Stimulated activated CD4-positive, alpha-beta T cell treated with anti-CD3 and anti-CD28 coated beads, Interleukin-2, amount 100 ng/mL, for 24 hours (primary cell): ENCODE measurements at regions not wholly inside any gene's neighbourhood (a gene's known extent, or its start where the extent isn't known, plus 50 kb on each side); places are given as distances from the start of the nearest gene placed in this dataset.
A peak's percentile ranks its signal among the peaks of the same experiment; 100 is the strongest.

Experiments used
- DNase-seq, 2 donors: peaks; one replicate each; pipeline ENCODE4 v3.0.0-alpha.2; 2020

DNA sequence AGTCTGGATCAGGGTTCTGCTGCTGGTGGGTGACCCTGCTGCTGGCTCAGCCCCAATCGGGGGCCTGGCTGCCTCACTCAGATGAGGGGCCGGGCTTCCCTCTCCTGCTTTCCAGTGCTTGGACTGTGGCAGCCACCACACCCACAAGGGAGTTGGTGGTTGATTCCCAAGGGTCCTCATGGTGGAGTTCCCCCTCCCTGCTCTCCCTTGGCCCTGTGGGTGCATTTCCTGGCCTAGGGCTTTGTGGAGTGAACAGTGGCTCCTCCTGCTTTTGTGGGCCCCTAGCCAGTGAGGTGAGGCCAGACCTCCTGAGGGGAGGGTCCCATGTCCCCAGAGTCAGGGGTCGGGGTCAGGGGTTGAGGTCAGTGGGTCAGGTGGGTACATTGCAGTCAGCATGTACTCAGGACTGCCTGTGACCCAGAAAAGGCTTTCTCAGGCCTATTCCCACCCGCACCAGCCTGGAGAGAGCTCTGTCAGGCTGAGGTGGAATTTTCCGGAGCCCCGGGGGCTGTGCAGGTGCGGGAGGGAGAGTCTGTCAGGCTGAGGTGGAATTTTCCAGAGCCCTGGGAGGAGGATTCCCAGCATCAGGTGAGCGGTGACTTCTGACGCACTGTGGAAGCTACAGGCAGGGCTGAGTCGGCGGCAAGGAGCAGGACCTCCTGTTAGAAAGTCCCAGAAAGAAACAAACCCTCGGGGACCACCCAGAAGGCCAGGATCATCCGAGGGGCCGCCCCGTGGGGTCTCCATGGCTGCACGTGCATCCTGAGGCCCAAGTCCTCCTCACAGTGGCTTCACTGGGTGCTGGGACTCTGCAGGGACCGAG is 94.4 kb upstream of the INSIG1 start:
- DNase-seq: no peak

- no peak for DNase-seq
These were observed 93.6 kb upstream of the INSIG1 start for GRCh38 chr7:155203882-155204691.

DNA sequence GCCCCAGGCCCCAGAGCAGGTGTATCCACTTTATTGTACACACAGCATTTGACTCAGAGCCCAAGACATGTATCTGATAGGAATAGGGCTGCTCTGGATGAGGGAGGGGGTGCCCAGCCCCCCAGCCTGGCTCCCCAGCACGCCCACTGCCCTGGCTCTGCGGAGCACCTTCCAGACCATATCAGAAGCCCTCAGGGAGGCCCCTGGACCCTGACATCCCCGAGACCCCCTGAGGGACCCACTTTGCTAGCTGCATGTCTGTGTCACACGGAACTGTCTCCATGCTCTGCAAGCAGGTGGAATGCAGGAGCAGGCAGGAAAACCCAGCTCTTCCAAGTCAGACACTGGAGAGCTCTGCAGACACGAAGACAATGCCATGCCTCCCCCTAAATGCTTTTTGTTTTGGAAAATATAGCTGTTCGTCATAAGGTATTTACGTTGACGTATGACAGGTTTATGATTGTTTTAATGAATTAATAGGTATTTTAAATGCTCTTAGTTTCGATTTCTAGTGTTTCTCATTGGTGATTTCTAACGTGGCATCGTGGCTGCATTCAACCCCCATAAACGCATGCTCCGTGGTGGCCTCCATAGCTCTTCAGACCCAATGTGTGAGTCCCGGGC is 92.8 kb upstream of the INSIG1 start:
- DNase-seq: no peak

- DNase-seq: peak; percentile 89 to 91
These were observed 92.0 kb upstream of the INSIG1 start for GRCh38 chr7:155205368-155206317.

GRCh38 chr7:155206318-155207020 is 91.2 kb upstream of the INSIG1 start:
- DNase-seq: peak; percentile 72 to 77

GRCh38 chr7:155207326-155208002 is 90.2 kb upstream of the INSIG1 start:
- DNase-seq: no peak

DNA sequence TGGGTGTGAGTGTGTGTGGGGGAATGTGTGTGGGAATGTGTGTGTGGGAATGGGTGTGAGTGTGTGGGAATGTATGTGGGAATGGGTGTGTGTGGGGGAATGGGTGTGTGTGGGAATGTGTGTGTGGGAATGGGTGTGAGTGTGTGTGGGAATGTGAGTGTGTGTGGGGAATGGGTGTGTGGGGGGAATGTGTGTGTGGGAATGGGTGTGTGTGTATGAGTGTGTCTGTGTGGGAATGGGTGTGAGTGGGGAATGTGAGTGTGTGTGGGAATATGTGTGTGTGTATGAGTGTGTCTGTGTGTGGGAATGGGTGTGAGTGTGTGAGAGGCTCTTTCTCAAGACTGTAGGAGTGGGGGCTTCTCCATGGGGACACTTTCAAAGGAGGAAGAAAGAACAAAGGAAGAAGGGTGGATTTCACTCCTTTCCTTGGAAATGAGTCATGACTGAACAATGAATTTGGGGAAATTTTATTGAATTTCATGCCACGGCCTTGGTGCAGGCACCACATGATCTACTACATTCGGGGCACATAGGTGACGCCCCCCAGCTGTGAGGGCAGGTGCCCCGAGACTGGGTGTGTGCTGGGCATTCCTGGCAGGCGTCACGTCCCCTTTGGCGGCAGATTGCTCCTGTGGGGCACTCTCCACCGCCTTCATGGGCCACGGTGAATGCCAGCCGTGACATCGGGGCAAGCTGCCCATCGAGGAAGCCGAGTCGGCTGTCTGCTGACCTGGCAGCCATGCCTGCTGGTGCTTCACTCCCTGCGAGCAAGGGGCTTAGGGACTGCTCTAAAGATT is 88.8 kb upstream of the INSIG1 start:
- no peak for DNase-seq

GRCh38 chr7:155209478-155210319 is 88.0 kb upstream of the INSIG1 start:
- no peak for DNase-seq

DNA sequence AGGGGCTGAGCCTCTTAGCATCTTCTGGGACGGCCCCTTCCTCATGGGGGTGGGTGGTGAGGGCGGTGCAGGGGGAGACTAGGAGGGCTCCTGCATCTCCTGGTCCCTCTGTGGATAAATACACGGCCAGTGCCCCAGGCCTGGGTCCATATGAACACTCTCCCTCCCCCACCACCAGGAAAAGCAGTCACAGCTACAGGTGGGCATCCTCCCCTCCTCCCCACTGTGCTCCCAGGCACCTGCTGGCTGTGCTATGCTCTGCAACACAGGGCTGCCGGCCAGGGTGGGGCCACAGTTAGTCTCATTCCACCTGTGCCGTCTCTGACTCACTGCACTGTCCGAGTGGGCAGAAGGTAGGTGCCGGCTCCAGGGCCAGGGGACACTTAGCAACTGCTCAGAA is 87.3 kb upstream of the INSIG1 start:
- no peak for DNase-seq

DNA sequence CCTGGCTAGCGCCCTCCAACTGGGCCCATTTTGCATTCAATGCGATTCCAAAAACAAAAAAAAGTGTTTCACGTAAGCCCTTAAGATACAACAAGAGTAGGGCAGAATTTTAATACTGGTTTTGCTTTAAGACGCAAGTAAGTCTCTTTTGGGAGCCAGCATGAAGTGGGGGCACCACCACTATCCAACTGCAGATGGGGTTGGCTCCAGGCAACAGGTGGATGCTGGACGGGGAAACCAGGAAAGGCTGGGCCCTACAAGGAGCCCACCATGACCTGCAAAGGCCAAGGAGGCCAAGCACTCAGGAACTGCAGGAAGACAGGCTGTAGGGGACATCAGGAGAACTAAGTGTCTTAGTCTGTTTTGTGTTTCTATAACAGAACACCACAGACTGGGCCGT is 86.5 kb upstream of the INSIG1 start:
- no peak for DNase-seq

- no peak for DNase-seq
These were observed 85.9 kb upstream of the INSIG1 start for GRCh38 chr7:155211761-155212160.

DNA sequence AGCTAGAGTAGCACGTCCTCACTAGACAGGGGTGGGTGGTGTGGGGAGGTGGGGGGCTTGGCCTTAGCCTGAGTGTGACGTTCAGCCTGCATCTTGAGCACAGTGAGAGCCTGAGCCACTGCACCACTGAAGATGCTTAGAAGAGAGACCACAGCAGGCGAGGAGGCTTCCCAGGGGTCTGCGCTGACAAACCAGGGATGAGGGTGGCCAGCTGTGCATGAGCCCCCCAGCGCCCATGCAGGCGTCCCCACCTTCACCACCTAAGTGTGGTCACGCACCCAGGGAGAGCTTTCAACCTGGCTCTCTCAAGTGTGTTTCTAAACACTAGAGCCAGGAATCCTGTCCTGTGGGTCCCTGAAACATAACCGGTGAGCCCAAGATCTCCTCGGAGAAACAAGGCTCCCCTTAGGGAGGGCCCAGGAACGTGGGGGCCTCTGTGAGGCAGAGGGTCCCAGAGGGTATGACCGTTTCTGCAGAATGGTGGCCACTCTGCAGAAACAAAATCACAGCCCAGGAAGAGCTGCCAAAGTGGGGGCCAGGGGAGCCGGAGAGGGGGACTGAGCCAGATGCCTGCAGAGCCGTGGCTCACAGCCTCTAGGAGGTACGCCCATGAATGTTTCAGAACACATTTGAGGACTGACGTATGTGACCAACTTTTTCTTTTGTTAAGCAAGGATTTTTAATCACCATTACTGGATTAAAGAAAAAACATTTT is 85.2 kb upstream of the INSIG1 start:
- DNase-seq: no peak

DNA sequence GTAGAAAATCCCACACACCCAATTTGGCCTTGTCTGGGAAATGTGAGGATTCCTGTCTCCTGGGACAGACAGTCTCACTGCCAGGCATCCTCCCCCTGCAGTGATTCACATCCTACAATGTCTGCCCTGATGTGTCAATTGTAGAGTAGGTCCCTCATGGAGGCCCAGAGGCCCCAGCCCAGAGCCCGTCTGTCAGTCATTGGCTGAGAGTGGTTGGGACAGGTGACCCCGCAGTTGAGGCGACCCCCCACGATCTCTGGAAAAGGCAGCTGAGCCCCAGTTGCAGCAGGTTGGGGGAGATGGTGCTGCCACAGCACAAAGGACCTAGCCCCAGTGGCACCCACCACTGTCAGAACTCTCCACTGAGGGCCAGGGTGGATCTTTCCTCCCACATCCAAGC is 84.3 kb upstream of the INSIG1 start:
- no peak for DNase-seq

DNA sequence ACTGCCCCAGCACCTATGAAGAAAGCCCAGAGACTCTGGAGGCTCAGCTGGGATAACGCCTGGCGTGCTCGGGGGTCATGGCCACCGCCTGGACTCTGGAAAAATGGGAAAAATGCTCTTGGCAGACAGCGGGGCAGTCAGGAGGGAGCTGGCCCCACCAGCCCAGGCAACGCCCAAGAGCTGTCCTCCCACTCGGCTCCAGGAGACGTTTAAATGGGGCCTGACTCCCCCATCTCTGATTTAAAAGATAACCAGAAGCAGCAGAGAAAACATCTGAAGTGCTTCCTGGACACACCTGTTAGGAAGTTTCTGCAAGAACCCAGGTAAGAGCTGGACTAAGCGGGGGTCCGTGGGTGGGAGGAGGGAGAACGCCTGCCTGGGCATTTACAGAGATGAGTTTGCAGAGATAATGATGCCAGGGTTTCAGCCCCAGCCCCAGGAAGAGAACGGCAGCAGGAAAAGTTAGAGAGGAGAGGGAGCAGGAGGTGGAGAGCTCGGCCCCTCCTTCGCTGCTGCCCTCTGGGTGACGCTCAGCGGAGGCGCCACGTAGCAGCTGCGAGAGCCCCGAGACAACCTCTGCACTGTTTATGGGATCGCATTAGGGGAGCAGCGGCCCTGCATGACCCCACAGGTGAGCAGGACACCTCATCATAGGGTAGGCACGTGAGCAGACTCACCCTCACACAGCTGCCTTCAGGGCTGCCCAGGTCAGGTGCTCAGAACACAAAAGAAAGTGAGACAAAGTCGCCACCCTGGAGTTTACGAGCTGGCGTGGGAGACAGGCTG is 83.5 kb upstream of the INSIG1 start:
- DNase-seq: no peak

DNA sequence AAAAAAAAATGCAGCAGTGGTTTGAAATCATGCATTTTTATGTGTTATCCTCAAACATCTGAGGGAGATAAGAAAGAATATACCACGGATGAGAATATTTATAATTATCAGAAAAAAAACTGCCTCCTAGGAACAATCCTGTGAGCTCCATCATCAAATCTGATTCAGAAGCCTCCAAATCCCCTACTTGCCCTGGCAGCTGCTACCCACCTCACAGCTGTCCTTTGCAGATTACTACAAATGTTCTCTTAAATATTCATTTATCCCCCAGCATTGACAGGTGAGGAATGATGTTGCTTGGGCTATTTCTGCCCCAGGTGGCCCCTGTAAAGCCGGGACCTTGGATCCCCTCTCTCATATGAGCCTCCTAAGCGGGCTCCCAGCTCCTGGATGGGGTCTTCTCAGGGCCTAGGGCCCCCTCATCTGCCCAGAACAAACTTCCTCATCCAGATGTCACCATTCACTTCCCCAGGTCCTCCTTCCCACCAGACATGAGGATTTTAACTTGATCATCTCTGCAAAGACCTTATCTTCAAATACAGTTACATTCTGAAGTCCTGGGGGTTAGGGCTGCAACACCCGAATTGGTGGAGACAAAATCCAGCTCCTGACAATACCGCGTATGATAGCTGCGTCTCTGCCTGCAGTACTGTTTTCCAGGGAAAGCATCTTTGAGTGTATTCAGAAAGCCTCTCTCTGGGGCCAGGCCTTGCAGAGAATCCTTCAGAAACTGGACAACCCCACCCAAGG is 81.9 kb upstream of the INSIG1 start:
- DNase-seq: no peak

DNA sequence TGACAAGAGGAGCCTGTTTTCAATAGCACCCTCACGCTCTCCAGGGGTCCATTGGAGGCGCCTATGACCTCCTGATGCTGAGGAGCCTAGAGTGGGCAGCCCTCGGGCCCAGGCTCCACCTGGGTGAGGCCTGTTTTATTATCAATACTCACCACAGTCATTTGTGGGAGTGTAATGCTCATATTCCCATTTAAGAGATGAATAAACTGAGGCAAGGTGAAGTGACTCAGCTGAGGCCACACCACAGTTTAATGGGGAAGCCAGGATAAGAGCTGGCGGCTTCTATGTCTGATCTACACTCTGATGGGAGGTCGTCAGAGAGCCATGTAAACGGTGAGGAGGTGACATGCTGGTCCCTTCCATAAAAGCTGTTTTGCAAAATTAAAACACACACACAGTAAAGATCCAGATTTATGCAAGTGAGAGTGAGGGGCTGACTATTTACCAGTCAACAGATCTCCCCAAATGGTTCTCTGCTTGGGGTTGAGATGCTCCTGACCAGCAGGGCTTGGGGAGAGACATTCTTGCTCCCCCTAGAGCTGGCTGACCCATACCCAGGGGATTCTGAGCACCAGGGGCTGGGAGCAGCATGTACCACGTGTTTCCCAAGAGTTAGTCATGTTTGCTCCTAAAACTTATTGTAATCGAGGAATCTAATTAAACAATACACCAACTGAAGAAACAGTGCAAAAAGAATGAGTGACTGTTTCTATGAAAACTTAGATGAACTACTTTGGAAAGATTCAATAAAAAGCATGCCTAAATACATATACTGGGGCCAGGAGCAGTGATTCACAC is 81.0 kb upstream of the INSIG1 start:
- no peak for DNase-seq
